ENCODE measurements at regions not wholly inside any gene's neighbourhood (a gene's known extent, or its start where the extent isn't known, plus 50 kb on each side); places are given as distances from the start of the nearest gene placed in this dataset.

DNA sequence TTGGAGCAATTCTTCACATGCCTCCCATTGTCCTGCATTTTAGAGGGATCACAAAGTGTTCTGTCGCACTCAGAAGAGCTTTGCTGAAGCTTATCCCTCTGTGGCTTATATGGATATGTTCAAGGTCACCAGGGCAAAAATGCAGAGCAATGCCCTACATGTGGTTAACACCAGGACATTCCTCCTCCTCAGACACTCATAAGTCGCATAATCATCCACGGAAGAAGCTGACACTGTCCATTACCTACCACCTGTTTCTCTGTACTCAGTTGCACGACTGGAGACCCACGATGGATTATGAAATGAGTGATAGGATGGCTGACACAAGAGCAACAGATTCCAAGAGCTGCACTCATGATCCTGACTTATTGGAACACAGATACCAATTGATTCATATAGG, 68.7 kb upstream of the PRDX4 start:
- WGBS: 97% methylated on average over 5 of the region's 5 CpGs
- Histone ChIP-seq H3K9ac (ENCODE audit: low read depth, low read length) (no peak overlapping the region), H3K36me3 (ENCODE audit: insufficient read depth, low read length) (no peaks in the 10 kb centered on the region), H3K27me3 (ENCODE audit: insufficient read depth, low read length) (no peaks in the 10 kb centered on the region), H3K27ac (ENCODE audit: low read depth, low read length) (no peak overlapping the region), H3K4me1 (ENCODE audit: insufficient read depth, low read length) (no peaks in the 10 kb centered on the region), H3K4me3 (ENCODE audit: low read length) (no peak overlapping the region), H3K9me3 (ENCODE audit: insufficient read depth, low read depth, low read length) (no peaks in the 10 kb centered on the region)

DNA sequence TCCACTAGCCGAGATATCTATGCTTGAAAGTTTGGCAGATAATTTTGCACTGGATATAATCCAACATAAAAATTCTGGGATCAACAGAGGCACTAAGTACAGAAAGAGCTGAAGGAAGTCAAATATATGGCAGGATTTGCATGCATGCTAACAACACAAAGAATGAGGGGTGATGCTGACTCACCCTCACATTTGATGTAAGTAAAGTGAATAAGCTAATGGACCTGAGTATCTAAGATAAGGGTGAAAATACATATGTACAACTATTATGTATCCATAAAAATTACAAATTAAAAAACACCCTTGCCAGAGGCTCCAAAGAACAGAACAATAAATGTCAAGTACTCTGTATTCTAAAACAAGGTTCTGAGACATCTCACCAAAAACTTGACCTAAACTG, 63.8 kb upstream of the PRDX4 start:
- H3K4me3 ChIP-seq (ENCODE audit: low read length): no peak overlapping the region
- no peaks in the 10 kb centered on the region for H3K36me3 ChIP-seq (ENCODE audit: insufficient read depth, low read length)
- no peak overlapping the region for H3K27ac ChIP-seq (ENCODE audit: low read depth, low read length)
- H3K9ac ChIP-seq (ENCODE audit: low read depth, low read length): no peak overlapping the region
- H3K27me3 ChIP-seq (ENCODE audit: insufficient read depth, low read length): no peaks in the 10 kb centered on the region
- no peaks in the 10 kb centered on the region for H3K4me1 ChIP-seq (ENCODE audit: insufficient read depth, low read length)
- 80% methylated on average over 1 of the region's 1 CpG for WGBS
- H3K9me3 ChIP-seq (ENCODE audit: insufficient read depth, low read depth, low read length): no peaks in the 10 kb centered on the region

DNA sequence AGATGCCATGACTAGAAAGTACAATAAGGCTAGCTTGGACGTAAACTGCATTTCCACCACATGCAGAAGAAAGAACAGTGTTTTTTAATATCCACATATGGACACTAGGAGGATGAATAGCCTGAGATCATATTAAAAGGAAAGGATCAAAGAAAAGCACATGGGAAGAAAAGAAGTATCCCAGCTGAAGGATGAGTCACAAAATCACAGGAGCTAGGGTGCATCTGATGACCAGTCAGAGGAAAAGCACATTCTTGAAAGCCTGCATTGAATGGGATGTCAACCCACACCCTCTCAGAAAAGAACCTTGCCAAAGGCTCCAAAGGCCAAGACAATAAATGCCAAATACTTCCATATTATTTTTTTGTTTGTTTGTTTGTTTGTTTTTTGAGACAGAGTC, 56.8 kb upstream of the PRDX4 start:
- H3K27ac ChIP-seq (ENCODE audit: low read depth, low read length): no peak overlapping the region
- no CpG with 5 or more reads among the region's 1 CpG for WGBS
- no peaks in the 10 kb centered on the region for H3K4me1 ChIP-seq (ENCODE audit: insufficient read depth, low read length)

DNA sequence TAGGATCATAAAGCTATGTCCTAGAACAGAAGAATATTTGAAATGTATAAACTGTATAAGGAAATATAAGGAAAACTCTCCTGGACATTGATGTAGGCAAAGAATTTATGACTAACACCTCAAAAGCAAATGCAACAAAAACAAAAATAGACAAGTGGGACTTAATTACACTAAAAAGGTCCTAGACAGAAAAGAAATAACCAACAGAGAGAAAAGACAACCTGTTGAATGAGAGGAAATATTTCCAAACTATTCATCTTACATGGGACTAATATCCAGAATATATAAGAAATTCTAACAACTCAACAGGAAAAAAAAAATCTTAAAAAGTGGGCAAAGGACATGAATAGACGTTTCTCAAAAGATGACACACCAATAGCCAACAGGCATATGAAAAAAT, 54.4 kb upstream of the PRDX4 start:
- Histone ChIP-seq H3K27me3 (ENCODE audit: insufficient read depth, low read length) (no peaks in the 10 kb centered on the region), H3K9me3 (ENCODE audit: insufficient read depth, low read depth, low read length) (no peaks in the 10 kb centered on the region), H3K27ac (ENCODE audit: low read depth, low read length) (no peak overlapping the region), H3K9ac (ENCODE audit: low read depth, low read length) (no peak overlapping the region), H3K4me1 (ENCODE audit: insufficient read depth, low read length) (no peaks in the 10 kb centered on the region), H3K36me3 (ENCODE audit: insufficient read depth, low read length) (no peaks in the 10 kb centered on the region), H3K4me3 (ENCODE audit: low read length) (no peak overlapping the region)
- WGBS: 100% methylated on average over 1 of the region's 1 CpG

More for the DNA sequence above, 56.8 kb upstream of the PRDX4 start:
- H3K9ac ChIP-seq (ENCODE audit: low read depth, low read length): no peak overlapping the region
- H3K9me3 ChIP-seq (ENCODE audit: insufficient read depth, low read depth, low read length): no peaks in the 10 kb centered on the region
- H3K4me3 ChIP-seq (ENCODE audit: low read length): no peak overlapping the region
- no peaks in the 10 kb centered on the region for H3K36me3 ChIP-seq (ENCODE audit: insufficient read depth, low read length)
- no peaks in the 10 kb centered on the region for H3K27me3 ChIP-seq (ENCODE audit: insufficient read depth, low read length)

DNA sequence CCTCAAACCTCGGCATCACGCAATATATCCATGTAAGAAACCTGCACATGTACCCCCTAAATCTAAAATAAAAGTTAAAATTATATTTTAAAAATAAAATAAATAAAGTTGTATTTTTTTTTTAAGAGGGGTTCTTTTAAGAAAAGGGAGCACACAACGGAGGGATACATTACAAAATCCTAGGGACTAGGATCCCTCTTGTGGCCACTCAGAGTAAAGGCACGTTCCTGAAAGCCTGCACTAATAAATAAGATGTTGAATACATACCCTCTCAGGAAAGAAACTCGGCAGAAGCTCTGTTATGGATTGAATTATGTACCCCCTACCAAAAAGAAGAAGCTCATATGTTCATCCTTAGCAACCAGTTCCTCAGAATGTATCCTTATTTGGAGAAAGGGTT, 50.9 kb upstream of the PRDX4 start:
- Histone ChIP-seq H3K27ac (ENCODE audit: low read depth, low read length) (no peak overlapping the region), H3K4me1 (ENCODE audit: insufficient read depth, low read length) (no peaks in the 10 kb centered on the region), H3K4me3 (ENCODE audit: low read length) (no peak overlapping the region), H3K27me3 (ENCODE audit: insufficient read depth, low read length) (no peaks in the 10 kb centered on the region), H3K36me3 (ENCODE audit: insufficient read depth, low read length) (no peaks in the 10 kb centered on the region), H3K9me3 (ENCODE audit: insufficient read depth, low read depth, low read length) (no peaks in the 10 kb centered on the region), H3K9ac (ENCODE audit: low read depth, low read length) (no peak overlapping the region)
- WGBS: 20% methylated on average over 1 of the region's 5 CpGs
